ENCODE measurements at regions not wholly inside any gene's neighbourhood (a gene's known extent, or its start where the extent isn't known, plus 50 kb on each side); places are given as distances from the start of the nearest gene placed in this dataset.

GRCh38 chr12:131363841-131364495 lies 346.9 kb upstream of the SFSWAP start:
- TF ChIP-seq CTCF (optimal IDR thresholded peaks at IDR 0.05 in 1 of 3, IDR thresholded peaks at IDR 0.05 in 1 of 3, conservative IDR thresholded peaks at IDR 0.05 in 1 of 3; ENCODE audit: extremely low read depth in 1 of 3, insufficient read depth in 2 of 3, low read length in 3 of 3) (no peak), EZH2 (IDR thresholded peaks at IDR 0.05; ENCODE audit: low read length) (no peak)

All from keratinocyte (primary cell).